Fibroblast of peridontal ligament (primary cell): ENCODE measurements at regions not wholly inside any gene's neighbourhood (a gene's known extent, or its start where the extent isn't known, plus 50 kb on each side); places are given as distances from the start of the nearest gene placed in this dataset.

Source experiments
- DNase-seq: peaks from one replicate; pipeline ENCODE4 v3.0.0-alpha.2; 2010; ENCODE audit errors: extremely low read depth

- DNase-seq: peak; percentile 88
Observed at GRCh38 chr9:88733651-88734421, 198.9 kb downstream of the NXNL2 start.

DNA sequence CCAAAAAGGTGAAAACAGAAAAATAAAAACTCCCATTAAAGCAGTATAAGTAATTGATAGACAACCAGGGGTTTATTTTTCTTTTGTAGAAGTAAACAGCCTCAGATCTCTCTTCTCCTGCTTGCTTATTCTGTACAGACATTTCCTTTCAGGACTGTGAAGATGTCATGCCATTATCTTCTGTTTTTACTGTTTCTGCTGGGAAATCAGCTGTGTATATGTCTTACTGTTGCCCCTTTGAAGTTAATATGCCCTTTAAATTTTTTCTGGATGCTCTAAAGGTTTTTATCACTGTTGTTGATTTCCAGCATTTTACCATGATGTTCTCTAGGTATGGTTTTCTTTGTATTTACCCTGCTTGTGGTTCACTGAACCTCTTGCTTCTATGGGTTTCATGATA lies 199.5 kb downstream of the NXNL2 start:
- no peak for DNase-seq

- peak; percentile 82 for DNase-seq
Observed at GRCh38 chr9:88736136-88736637, 201.2 kb downstream of the NXNL2 start.

- DNase-seq: no peak
Observed at GRCh38 chr9:88737031-88737430, 202.1 kb downstream of the NXNL2 start.

DNA sequence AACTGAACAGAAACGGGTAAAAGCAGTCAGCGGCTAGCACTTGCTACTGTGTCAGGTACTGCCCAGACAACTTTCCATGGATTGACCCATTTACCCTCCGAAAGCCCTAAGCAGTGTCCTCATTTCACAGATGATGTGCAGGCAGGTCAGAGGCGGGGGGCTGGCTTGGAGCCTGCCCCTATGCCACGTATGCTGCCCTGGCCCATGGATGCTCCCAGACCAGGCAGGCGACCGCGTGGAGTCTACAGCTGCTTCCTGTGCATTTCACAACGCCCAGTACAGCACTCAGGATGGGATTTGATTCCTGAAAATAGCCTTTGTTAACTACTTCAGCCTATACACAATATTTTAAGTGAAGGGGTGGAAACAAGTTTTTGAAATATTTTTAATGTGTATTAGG lies 202.9 kb downstream of the NXNL2 start:
- no peak for DNase-seq

- DNase-seq: peak; percentile 93
Observed at GRCh38 chr9:88738709-88739108, 203.7 kb downstream of the NXNL2 start.

DNA sequence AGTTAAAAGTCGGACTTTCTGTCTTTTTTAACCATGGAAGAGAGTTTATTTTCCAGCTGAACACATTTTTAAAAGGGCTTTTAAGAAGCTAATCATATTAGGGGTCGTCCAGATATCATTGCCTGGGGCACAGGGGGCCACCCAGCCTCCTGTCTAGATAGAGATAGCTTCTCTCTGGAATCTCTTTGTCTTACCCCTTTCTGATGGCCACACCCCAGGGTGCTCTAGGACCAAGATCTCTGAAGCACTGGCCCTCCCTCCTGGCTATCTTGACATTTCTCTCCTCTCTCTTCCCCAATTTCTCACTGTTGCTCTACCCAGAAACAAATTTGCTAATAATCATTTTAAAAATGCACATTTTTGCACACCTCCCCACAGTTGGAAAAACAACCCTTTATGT lies 204.4 kb downstream of the NXNL2 start:
- DNase-seq: no peak

DNA sequence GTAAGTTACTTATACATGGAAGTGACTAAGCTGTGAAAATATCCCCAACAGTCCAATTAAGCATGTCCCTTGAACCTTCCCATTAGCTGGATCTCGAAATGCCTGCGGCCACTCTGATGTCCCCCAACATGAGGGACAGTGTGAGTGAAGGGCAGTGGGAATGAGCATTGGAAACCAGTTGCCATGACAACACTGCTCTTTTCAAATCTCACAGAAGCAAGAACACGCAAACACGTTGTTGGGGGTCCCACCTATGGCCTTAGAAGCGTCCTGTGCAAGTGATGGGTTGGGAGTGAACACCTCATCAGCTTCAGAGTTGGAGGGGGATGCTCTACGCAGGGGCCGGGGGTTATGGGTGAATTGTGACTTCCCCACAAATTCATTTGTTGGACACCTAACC lies 205.9 kb downstream of the NXNL2 start:
- no peak for DNase-seq

GRCh38 chr9:88741335-88741734 lies 206.4 kb downstream of the NXNL2 start:
- DNase-seq: no peak

- DNase-seq: peak; percentile 95
Observed at GRCh38 chr9:88742483-88742882, 207.5 kb downstream of the NXNL2 start.

GRCh38 chr9:88742905-88743304 lies 207.9 kb downstream of the NXNL2 start:
- no peak for DNase-seq

GRCh38 chr9:88745276-88746001 lies 210.5 kb downstream of the NXNL2 start:
- DNase-seq: peak; percentile 98

DNA sequence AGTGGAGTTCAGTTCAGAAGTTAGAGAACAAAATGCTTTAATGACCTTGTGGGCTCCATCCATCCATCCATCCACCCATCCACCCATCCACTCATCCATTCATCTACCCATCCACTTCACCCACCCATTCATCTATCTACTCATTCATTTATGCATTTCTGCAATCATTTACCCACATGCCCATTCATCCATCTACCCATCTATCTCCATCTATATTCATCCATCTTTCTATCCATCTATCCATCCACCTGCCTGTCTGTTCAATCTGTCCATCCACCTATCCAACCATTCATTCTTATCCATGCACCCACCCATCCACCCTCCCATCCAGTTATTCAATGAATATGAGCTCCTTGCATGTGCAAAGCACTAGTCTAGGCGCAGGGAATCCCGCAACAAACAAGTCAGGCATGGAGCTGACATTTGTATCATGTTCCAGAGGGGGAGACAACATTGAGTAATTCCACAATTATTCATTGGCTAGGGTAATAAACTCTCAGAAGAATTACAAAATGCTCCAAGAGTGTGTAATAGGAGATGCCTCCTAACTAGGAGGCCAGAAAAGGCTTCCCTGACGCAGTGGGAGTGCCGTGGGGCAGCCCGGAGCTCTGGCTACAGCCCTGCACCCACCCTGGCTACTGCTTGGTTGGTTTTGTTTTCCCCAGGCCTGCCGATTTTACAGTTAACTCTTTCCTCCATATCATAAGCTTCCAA lies 211.2 kb downstream of the NXNL2 start:
- DNase-seq: peak; percentile 95

GRCh38 chr9:88746743-88747398 lies 211.9 kb downstream of the NXNL2 start:
- no peak for DNase-seq

DNA sequence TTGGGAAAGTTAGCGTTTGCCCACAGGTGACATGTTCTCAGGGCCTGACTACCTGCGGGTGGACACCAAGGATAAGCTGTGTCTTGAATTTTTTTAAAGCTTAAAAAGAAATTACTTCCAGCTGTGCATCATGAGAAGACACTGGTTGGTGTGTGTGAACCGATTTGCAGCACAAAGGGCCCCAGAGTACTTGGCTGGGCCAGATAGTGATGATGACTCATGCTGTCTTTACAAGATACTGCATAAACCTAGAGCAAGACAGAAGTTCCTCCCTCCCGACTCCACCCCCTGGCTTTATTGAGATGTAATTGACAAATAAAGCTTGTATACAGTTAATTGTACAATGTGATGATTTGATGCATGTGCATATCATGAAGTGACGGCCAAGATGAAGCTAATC lies 212.8 kb downstream of the NXNL2 start:
- peak; percentile 93 for DNase-seq

DNA sequence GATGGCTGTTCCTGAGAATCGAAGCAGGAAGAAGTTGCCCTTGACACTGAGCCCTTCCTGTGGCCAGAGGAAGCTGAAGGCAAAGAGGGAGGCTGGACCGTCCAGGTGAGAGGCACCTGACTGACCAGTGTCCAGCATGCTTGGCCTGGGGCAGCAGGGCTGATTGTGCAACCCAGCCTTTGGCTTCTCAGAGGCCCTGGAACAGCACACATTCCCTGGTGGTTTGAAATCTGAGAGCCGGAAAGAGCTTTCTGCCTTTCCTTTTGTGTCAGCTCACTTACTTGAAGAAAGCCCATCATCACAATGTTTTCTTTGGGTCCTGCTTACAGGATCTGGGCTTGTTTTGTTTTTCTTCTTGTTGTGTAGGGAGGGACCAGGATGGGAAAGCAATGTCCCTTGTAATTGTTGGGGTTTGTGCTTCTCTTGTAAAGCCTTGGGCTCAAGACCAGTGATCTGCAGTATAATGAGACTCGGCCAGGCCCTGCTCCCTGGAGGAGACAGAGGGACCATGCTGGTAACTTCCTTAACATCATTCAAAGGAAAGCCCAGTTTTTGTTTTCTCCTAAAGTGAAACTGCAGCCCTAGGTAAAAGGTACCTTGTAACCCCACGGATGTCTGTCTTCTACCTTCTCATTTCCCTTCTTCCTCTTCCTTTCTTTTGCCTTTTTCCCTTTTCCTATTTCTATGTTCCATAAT lies 213.7 kb downstream of the NXNL2 start:
- peak; percentile 80 for DNase-seq

GRCh38 chr9:88749420-88749819 lies 214.4 kb downstream of the NXNL2 start:
- DNase-seq: peak; percentile 53

- peak; percentile 28 for DNase-seq
Observed at GRCh38 chr9:88750832-88751360, 215.9 kb downstream of the NXNL2 start.

GRCh38 chr9:88751781-88752180 lies 216.8 kb downstream of the NXNL2 start:
- no peak for DNase-seq

DNA sequence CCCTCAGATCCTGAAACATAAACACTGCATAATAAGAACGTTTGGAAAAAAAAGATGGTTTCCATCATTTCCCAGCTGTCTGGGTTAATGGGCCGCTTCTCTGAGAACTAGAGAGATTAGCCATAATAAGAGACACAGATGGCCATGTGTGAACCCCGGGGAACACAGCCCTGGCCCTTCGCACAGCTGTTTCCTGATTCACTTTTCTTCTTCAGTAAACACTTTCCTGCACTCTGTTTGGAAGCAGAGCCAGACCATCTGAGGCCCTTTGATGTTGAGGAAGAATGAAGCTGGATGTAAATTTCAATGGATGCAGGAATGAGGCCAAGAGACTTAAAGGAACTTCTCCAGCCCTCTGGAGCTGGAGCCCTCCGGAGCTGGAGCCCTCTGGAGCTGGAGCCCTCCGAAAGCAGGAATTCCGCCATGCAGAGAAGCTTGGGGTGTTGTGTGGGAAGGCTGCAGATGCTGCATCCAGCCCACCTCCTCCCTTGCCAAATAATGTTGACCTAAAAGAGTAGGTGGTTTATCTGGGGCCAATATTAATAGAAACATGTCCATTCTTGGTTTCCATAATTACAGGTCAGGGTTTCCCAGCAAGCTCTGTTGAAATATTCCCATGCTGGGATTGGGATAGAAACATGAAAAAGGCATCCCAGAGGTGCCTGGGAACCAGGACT lies 218.9 kb downstream of the NXNL2 start:
- peak; percentile 26 for DNase-seq
